ENCODE measurements at regions not wholly inside any gene's neighbourhood (a gene's known extent, or its start where the extent isn't known, plus 50 kb on each side); places are given as distances from the start of the nearest gene placed in this dataset.

- no peak for TF ChIP-seq EP300 (conservative IDR thresholded peaks at IDR 0.05; ENCODE audit: poor library complexity, severe bottlenecking)
- no peak for TF ChIP-seq POLR2AphosphoS5 (IDR thresholded peaks at IDR 0.05)
- no peak for TF ChIP-seq CTCF (IDR thresholded peaks at IDR 0.05; ENCODE audit: poor library complexity, severe bottlenecking)
- no peak for TF ChIP-seq RAD21 (conservative IDR thresholded peaks at IDR 0.05)
Observed at GRCh38 chr2:163407296-163407695, 328.5 kb downstream of the FIGN start.
